Loucy (cell line): ENCODE measurements at regions not wholly inside any gene's neighbourhood (a gene's known extent, or its start where the extent isn't known, plus 50 kb on each side); places are given as distances from the start of the nearest gene placed in this dataset.

Experiments
- H2AFZ ChIP-seq: fragments of 200-600 bp; sonication (generic); 2 replicates; pipeline ENCODE4 v1.6.0; 2016; ENCODE audit warnings: antibody characterized with exemption, mild to moderate bottlenecking, low read length, moderate library complexity
- H3F3A ChIP-seq: fragments of 200-600 bp; 2 replicates; pipeline ENCODE4 v1.6.0; 2016; ENCODE audit warnings: antibody characterized with exemption, low read depth, mild to moderate bottlenecking
- H3K27me3 ChIP-seq: fragments of 200-600 bp; sonication (generic); 2 replicates; pipeline ENCODE4 v1.6.1; 2014; ENCODE audit warnings: low read length, mild to moderate bottlenecking; ENCODE audit not compliant: insufficient read depth, poor library complexity, severe bottlenecking
- H3K36me3 ChIP-seq: fragments of 200-600 bp; sonication (generic); 2 replicates; pipeline ENCODE4 v1.6.1; 2016; ENCODE audit warnings: low read length; ENCODE audit not compliant: insufficient read depth
- H3K4me1 ChIP-seq: fragments of 200-600 bp; sonication (generic); 2 replicates; pipeline ENCODE4 v1.5.1; 2014; ENCODE audit warnings: low read length, mild to moderate bottlenecking; ENCODE audit not compliant: insufficient read depth, poor library complexity, severe bottlenecking
- H3K4me2 ChIP-seq: fragments of 200-600 bp; sonication (generic); 2 replicates; pipeline ENCODE4 v1.6.0; 2014; ENCODE audit warnings: antibody characterized with exemption, low read length, low read depth, mild to moderate bottlenecking; ENCODE audit not compliant: poor library complexity, severe bottlenecking
- H3K4me3 ChIP-seq: fragments of 200-600 bp; sonication (generic); 2 replicates; pipeline ENCODE4 v1.5.1; 2014; ENCODE audit warnings: low read length, mild to moderate bottlenecking, mixed read lengths; ENCODE audit not compliant: poor library complexity, severe bottlenecking
- H3K79me2 ChIP-seq: fragments of 200-600 bp; sonication (generic); 2 replicates; pipeline ENCODE4 v1.6.1; 2014; ENCODE audit warnings: low read length; ENCODE audit not compliant: insufficient read depth
- H3K9ac ChIP-seq: fragments of 200-600 bp; sonication (generic); 2 replicates; pipeline ENCODE4 v1.6.0; 2014; ENCODE audit warnings: mild to moderate bottlenecking, low read depth, low read length, moderate library complexity; ENCODE audit not compliant: poor library complexity, severe bottlenecking
- H3K9me2 ChIP-seq: fragments of 200-600 bp; sonication (generic); replicated peaks from 2 replicates; pipeline ENCODE4 v1.6.1; 2016; ENCODE audit warnings: low read depth, low read length, mixed read lengths
- H3K9me3 ChIP-seq: fragments of 200-600 bp; sonication (generic); 2 replicates; pipeline ENCODE4 v1.6.1; 2014; ENCODE audit warnings: mild to moderate bottlenecking, antibody characterized with exemption, low read length, low read depth; ENCODE audit not compliant: insufficient read depth
- H4K20me1 ChIP-seq: fragments of 200-600 bp; sonication (generic); 2 replicates; pipeline ENCODE4 v1.6.0; 2014; ENCODE audit warnings: antibody characterized with exemption, low read length, mild to moderate bottlenecking; ENCODE audit not compliant: insufficient read depth, poor library complexity, severe bottlenecking
- EZH2phosphoT487 ChIP-seq: fragments of 200-600 bp; IDR thresholded peaks from 2 replicates; pipeline ENCODE4 v1.6.1; 2018; ENCODE audit warnings: antibody characterized with exemption, mild to moderate bottlenecking, moderate library complexity, borderline replicate concordance
- TF ChIP-seq, protein P1 (sequence below): fragments of 200-600 bp; sonication (generic); conservative IDR thresholded peaks from 2 replicates; pipeline ENCODE4 v1.5.1; 2014; ENCODE audit warnings: mild to moderate bottlenecking, antibody characterized with exemption, low read length

DNA sequence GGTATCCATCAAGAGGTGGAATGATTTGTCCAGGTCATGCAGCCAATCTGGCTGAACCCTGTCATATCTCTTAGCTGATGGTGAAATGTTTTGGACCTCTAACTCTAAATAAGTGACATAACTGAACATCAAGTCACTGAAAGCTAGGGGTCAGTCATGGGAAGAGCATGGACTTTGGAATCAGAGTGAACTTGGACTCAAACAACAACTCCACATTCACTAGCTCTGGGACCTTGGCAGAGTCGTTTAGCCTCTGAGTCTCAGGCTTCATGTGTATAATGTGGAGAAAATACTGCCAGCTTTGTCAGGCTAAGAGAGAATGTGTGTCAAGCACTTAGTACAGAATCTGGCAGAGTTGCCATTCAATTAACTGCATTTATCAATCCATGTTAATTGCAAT, 557.8 kb upstream of the CFAP20DC start:
- no peak overlapping the region for H3K9ac ChIP-seq

DNA sequence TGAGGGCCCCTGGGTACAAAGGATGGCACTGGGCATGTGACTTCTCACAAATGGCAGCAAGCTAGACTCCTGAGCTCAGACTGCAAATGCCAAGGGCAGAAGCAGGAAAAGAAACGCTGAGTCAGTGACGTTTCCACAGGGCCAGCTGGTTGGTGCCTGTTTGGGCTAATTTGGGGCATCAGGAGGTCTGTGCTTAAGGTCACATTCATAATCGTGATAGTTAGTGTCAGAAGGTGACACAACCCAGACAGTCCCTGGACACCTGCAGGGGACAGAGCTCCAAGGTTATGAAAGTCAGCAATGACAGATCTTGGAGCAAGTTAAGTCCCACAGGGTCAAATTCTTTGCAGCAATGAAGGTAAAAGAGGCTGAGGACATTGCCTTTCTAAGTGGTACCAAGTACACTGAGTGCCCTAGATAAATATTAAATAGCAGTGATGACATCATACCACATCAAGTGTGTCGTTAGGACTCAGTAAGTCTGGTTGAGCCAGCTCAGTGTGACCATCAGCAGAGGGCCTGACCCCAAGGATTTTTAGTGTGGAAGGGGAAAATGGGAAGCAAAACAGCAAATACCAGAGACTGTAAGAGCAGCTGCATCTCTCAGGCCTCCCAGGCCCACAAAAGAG, 556.9 kb upstream of the CFAP20DC start:
- no peaks in the 10 kb centered on the region for H3K9me3 ChIP-seq
- no peaks in the 10 kb centered on the region for H3K4me1 ChIP-seq
- no peaks in the 10 kb centered on the region for H3K79me2 ChIP-seq
- no peaks in the 10 kb centered on the region for H3K27me3 ChIP-seq
- H3K4me2 ChIP-seq: no peak overlapping the region
- TF ChIP-seq EZH2phosphoT487: no peak
- TF ChIP-seq, protein P1, sequence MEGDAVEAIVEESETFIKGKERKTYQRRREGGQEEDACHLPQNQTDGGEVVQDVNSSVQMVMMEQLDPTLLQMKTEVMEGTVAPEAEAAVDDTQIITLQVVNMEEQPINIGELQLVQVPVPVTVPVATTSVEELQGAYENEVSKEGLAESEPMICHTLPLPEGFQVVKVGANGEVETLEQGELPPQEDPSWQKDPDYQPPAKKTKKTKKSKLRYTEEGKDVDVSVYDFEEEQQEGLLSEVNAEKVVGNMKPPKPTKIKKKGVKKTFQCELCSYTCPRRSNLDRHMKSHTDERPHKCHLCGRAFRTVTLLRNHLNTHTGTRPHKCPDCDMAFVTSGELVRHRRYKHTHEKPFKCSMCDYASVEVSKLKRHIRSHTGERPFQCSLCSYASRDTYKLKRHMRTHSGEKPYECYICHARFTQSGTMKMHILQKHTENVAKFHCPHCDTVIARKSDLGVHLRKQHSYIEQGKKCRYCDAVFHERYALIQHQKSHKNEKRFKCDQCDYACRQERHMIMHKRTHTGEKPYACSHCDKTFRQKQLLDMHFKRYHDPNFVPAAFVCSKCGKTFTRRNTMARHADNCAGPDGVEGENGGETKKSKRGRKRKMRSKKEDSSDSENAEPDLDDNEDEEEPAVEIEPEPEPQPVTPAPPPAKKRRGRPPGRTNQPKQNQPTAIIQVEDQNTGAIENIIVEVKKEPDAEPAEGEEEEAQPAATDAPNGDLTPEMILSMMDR: no peak
- H3F3A ChIP-seq: no peaks in the 10 kb centered on the region
- H3K4me3 ChIP-seq: no peak overlapping the region
- no peak overlapping the region for H2AFZ ChIP-seq
- H4K20me1 ChIP-seq: no peaks in the 10 kb centered on the region
- no peaks in the 10 kb centered on the region for H3K9me2 ChIP-seq
- no peak overlapping the region for H3K9ac ChIP-seq
- H3K36me3 ChIP-seq: no peaks in the 10 kb centered on the region

More for the DNA sequence above, 557.8 kb upstream of the CFAP20DC start:
- no peaks in the 10 kb centered on the region for H3K4me1 ChIP-seq
- H3K4me3 ChIP-seq: no peak overlapping the region
- no peaks in the 10 kb centered on the region for H3K36me3 ChIP-seq
- no peak overlapping the region for H2AFZ ChIP-seq
- H4K20me1 ChIP-seq: no peaks in the 10 kb centered on the region
- H3K9me3 ChIP-seq: no peaks in the 10 kb centered on the region
- no peaks in the 10 kb centered on the region for H3K27me3 ChIP-seq
- H3K79me2 ChIP-seq: no peaks in the 10 kb centered on the region
- no peak overlapping the region for H3K4me2 ChIP-seq
- H3F3A ChIP-seq: no peaks in the 10 kb centered on the region
- no peaks in the 10 kb centered on the region for H3K9me2 ChIP-seq
- no peak for TF ChIP-seq EZH2phosphoT487
- TF ChIP-seq, protein P1: peak; percentile 48

DNA sequence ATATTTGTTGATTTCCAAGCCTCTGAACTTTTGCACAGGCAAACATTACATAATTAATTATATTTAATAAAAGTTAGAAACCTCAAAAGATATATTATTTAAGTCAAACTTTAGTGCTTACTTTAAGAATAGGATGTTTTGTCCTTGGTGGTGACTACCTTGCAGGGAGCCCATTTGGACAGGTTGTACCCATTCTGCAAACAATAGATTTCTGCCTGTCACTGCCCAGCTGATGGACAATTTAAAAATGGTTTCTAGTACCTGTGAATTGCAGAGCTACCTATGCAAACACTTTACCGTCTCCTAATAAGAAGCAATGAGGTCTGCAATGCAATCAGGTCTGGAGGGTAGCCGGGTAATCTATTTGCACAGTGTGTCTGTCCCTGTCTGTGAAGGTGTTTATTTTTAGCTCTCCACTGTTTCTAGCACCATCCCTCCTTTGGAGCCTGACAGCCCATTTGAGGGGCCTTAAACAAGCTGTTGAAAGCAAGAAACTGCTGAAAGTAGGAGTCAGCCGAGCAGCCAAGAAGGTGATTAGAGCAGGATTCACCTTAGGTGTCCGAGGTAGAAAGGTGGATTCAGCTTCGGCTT, 556.2 kb upstream of the CFAP20DC start:
- H3K9me2 ChIP-seq: no peaks in the 10 kb centered on the region
- H2AFZ ChIP-seq: no peak overlapping the region
- no peak overlapping the region for H3K9ac ChIP-seq
- H4K20me1 ChIP-seq: no peaks in the 10 kb centered on the region
- TF ChIP-seq, protein P1: no peak
- TF ChIP-seq EZH2phosphoT487: no peak
- no peak overlapping the region for H3K4me3 ChIP-seq
- no peaks in the 10 kb centered on the region for H3K4me1 ChIP-seq
- H3K4me2 ChIP-seq: no peak overlapping the region
- H3K36me3 ChIP-seq: no peaks in the 10 kb centered on the region
- no peaks in the 10 kb centered on the region for H3K9me3 ChIP-seq
- no peaks in the 10 kb centered on the region for H3F3A ChIP-seq
- no peaks in the 10 kb centered on the region for H3K79me2 ChIP-seq
- H3K27me3 ChIP-seq: no peaks in the 10 kb centered on the region
